ENCODE measurements at regions not wholly inside any gene's neighbourhood (a gene's known extent, or its start where the extent isn't known, plus 50 kb on each side); places are given as distances from the start of the nearest gene placed in this dataset.
"Not testable (repeated sequence)": the region's sequence is repeated elsewhere in the genome, so short reads cannot be mapped to it uniquely, and the experiment has no call there.

DNA sequence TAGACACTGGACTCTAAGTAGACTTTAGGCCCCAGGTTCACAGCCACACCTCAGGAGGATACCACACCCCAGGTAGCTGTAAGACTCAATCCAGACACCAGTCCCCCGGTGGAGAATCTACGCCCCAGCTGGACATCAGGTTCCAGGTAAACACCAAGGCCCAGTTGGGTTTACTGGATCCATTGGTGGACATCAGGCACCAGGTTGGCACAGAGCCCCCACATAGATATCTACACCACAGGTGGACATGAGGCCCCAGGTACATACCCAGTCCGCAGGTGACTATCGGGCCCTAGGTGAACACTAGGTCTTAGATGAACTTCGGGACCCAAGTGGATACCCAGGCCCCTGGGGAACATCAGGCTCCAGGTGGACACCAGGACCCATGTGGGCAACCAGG, 58.9 kb upstream of the SEPTIN5 start:
- TF ChIP-seq, protein P1, sequence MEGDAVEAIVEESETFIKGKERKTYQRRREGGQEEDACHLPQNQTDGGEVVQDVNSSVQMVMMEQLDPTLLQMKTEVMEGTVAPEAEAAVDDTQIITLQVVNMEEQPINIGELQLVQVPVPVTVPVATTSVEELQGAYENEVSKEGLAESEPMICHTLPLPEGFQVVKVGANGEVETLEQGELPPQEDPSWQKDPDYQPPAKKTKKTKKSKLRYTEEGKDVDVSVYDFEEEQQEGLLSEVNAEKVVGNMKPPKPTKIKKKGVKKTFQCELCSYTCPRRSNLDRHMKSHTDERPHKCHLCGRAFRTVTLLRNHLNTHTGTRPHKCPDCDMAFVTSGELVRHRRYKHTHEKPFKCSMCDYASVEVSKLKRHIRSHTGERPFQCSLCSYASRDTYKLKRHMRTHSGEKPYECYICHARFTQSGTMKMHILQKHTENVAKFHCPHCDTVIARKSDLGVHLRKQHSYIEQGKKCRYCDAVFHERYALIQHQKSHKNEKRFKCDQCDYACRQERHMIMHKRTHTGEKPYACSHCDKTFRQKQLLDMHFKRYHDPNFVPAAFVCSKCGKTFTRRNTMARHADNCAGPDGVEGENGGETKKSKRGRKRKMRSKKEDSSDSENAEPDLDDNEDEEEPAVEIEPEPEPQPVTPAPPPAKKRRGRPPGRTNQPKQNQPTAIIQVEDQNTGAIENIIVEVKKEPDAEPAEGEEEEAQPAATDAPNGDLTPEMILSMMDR (IDR thresholded peaks at IDR 0.05; ENCODE audit: low read depth, low read length) = no peak
- H3K4me3 ChIP-seq (ENCODE audit: low read depth, low read length) = no peak overlapping the region

DNA sequence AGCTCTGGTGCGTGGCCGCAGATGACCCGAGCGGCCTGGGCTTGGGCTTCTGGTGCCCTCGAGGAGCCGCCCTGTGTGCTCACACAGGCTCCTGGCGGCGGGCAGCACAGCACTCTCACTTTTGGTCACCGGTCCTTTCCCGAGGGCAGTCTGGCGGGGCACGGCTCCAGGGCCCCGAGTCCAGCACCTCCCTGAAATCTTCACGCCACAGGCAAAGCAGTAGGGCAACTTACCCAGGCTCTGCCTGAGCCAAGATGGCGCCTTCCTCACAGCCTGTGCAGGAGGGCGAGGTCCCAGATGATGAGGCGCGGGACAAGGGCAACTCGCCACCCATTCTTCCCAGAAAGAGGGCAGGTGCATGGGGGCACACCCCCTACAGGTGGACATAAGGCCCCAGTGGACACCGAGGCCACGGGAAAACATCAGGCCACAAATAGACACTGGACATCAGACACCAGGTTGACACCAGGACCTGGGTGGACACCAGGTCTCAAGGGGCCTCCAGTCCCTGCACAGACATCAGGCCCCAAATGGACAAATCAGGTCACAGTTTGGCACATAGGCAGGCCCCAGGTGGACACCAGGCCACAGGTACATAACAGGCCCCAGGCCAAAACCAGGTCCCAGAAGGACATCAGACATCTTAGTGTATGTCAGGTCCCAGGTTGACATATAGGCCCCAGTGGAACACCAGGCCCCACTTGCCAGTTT, 57.6 kb upstream of the SEPTIN5 start:
- H3K4me3 ChIP-seq (ENCODE audit: low read depth, low read length) = no peak overlapping the region
- TF ChIP-seq, protein P1 (IDR thresholded peaks at IDR 0.05; ENCODE audit: low read depth, low read length) = no peak

DNA sequence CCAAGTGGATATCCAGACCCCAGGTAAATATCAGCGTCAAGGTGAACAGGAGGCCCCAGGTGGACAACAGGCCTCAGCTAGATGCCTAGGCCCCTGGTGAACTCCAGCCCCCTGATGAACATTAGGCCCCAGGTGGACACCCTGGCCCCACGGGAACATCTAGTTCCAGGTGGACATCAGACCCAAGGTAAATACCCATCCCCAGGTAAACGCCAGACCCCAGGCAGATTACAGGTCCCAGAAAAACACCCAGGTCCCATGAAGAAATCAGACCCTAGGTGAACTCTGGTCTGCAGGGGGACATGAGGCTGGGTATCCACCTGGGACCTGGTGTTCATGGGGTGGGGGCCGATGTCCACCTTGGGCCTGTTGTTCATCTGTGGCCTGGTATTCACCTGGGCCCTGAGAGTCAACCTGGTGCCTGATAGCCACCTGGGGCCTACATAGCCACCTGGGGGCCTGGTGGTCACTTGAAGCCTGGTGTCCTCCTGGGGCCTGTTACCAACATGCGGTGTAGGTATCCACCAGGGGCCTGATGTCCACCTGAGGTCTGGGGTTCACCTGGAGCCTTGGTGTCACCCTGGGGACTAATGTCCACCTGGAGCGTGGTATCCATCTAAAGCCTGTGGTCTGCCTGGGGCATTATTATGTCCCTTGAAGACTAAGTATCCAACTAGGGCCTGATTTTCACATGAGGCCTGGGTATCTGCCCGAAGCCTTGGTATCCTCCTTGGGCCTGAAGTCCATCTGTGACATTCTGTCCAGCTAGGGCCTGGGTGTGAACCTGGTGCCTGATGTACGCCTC, 56.8 kb upstream of the SEPTIN5 start:
- TF ChIP-seq, protein P1 (IDR thresholded peaks at IDR 0.05; ENCODE audit: low read depth, low read length) = no peak
- no peak overlapping the region for H3K4me3 ChIP-seq (ENCODE audit: low read depth, low read length)

DNA sequence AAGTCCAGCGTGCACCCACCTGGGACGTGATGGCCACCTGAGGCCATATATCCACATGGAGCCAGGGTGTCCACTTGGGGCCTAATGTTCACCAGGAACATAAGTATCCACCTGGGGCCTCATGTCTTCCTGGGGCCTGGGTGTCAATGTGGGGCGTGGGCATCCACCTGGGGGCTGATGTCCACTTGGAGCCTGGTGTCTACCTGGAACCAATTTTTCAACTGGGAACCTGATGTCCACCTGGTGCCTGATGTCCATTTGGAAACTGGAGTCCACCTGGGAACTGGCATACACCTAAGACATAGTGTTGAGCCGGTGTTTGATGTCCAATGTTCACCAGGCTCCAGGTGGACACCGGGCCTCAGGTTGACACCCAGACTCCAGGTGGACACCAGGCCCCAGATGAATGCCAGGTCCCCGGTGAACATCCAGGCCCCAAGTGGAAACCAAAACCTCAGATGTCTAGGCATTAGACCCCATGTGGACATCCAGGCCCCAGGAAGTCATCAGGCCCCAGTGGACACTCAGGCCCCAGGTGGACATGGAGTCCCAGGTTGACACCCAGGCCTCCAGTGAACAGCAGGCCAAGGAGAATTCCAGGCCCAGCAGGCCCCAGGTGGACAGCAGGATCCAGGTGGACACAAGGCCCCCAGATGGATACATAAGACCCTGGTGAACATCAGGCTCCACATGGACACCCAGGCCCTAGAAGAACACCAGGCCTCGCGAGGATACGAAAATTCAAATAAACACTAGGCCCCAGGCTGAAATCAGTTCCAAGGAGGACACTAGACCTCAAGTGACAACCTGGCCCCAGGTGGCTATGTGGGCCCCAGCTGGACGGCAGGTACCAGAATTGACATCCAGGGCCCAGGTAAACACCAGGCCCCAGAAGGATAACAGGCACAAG, 56.0 kb upstream of the SEPTIN5 start:
- H3K4me3 ChIP-seq (ENCODE audit: low read depth, low read length) = no peak overlapping the region
- TF ChIP-seq, protein P1 (IDR thresholded peaks at IDR 0.05; ENCODE audit: low read depth, low read length) = no peak

DNA sequence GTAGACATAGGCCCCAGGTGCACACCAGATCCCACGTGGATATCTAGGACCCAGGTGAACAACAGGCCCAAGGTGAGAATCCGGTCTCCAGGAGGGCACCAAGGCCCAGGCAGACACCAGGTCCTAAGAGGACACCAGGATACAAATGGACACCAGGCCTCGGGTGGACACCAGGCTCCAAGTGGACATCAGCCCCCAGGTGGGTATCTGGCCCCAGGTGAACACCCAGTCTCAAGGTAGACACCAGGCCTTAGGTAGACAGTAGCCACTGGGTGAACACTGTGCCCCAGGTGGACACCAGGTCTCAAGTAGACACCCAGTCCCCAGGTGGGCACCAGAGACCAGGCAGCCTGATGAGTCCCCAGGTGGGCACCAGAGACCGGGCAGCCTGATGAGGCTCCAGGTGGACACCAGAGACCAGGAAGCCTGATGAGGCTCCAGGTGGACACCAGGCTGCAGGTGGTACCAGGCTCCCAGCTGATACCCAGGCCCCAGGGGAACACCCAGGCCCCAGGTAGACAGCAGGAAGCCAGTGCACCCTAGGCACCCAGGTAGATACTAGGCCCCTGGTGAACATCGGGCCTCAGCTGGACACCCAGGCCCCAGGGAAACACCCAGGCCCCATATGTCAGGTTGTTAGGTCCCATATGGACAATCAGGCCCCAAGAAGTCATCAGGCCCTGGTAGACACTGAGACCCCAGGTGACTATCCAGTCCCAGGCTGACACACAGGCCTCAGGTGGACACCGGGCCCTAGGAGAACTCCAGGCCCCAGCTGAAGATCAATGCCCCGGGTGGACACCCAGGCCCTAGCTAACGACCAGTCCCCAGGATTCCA, 55.1 kb upstream of the SEPTIN5 start:
- no peak overlapping the region for H3K4me3 ChIP-seq (ENCODE audit: low read depth, low read length)
- TF ChIP-seq, protein P1 (IDR thresholded peaks at IDR 0.05; ENCODE audit: low read depth, low read length) = no peak

DNA sequence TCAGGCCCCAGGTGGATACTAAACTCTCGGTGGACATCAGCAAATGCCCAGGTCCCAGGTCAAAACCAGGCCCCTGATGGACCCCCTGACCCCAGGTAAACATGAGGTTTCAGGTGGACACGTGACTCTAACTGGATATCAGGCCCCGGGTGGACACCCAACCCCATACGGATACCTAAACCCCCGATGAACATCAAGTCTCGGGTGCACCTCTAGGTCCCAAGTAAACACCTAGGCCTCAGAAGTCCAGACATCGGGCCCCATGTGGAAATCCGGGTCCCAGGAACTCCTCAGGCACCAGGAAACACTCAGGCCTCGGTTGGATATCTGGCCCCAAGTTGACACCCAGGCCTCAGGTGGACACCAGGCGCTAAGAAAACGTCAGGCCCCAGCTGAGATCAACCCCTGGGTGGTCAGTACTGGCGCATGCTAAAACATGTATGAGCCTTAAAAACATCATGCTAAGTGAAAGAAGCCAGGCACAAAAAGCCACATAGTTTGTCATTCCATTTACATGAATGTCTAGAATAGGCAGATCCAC, 54.4 kb upstream of the SEPTIN5 start:
- H3K4me3 ChIP-seq (ENCODE audit: low read depth, low read length) = no peak overlapping the region
- TF ChIP-seq, protein P1 (IDR thresholded peaks at IDR 0.05; ENCODE audit: low read depth, low read length) = no peak

DNA sequence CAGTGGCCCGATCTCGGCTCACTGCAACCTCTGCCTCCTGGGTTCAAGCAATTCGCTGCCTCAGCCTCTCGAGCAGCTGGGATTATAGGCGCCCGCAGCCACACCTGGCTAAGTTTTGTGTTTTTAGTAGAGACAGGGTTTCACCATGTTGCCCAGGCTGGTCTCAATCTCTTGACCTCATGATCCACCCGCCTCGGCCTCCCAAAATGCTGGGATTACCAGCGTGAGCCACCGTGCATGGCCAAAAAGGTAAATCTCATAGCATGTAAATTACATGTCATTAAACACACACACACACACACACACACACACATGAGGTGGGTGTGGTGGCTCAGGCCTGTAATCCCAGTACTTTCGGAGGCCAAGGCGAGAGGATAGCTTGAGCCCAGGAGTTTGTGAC, 53.7 kb upstream of the SEPTIN5 start:
- not testable (repeated sequence) for H3K4me3 ChIP-seq (ENCODE audit: low read depth, low read length)

All from WI38 (cell line).